Peyer's patch (tissue), 4 donors: ENCODE measurements at regions not wholly inside any gene's neighbourhood (a gene's known extent, or its start where the extent isn't known, plus 50 kb on each side); places are given as distances from the start of the nearest gene placed in this dataset.

ENCODE experiments used
- DNase-seq, 3 donors: peaks; one replicate each; pipeline ENCODE4 v3.0.0-alpha.2; 2017 to 2019
- H3K27ac ChIP-seq, 4 donors: fragments of 200-600 bp; sonication (generic); one replicate each; pipeline ENCODE4 v1.5.1; 2016 to 2019
- H3K27me3 ChIP-seq, 2 donors: fragments of 200-600 bp; sonication (generic); one replicate each; pipeline ENCODE4 v1.5.1; 2019
- H3K36me3 ChIP-seq, 3 donors: fragments of 200-600 bp; sonication (generic); one replicate each; pipeline ENCODE4 v1.5.1; 2016 to 2019
- H3K4me1 ChIP-seq, 4 donors: fragments of 200-600 bp; sonication (generic); one replicate each; pipeline ENCODE4 v1.5.1; 2016 to 2019
- H3K4me3 ChIP-seq, 4 donors: fragments of 200-600 bp; sonication (generic); 1 replicate in 3 of 4; 2 replicates in 1 of 4; pipeline ENCODE4 v1.5.1; 2016 to 2019; ENCODE audit warnings: mild to moderate bottlenecking in 1 of 4
- H3K9me3 ChIP-seq, 4 donors: fragments of 200-600 bp; sonication (generic); one replicate each; pipeline ENCODE4 v1.5.1; 2016 to 2019; ENCODE audit warnings: mild to moderate bottlenecking in 1 of 4
- CTCF ChIP-seq, 6 experiments: fragments of 450-650 bp in 4 of 6; fragments of 200-600 bp in 2 of 6; sonication (generic) in 1 of 6; IDR thresholded peaks; one replicate each; pipeline ENCODE4 v1.5.1; 2017 to 2019; ENCODE audit warnings: antibody characterized with exemption in 6 of 6, mild to moderate bottlenecking in 3 of 6, moderate library complexity in 1 of 6
- POLR2A ChIP-seq, 2 donors: fragments of 450-650 bp; IDR thresholded peaks; one replicate each; pipeline ENCODE4 v1.5.1; 2017; ENCODE audit warnings: antibody characterized with exemption in 2 of 2, mild to moderate bottlenecking in 2 of 2, moderate library complexity in 2 of 2

GRCh38 chr6:163716690-163717089 lies 302.2 kb downstream of the QKI start:
- H3K4me3 ChIP-seq, result no peak overlapping the region
- no peaks in the 10 kb centered on the region for H3K36me3 ChIP-seq
- TF ChIP-seq POLR2A (IDR thresholded peaks at IDR 0.05) (no peak), CTCF (IDR thresholded peaks at IDR 0.05) (no peak)
- no peaks in the 10 kb centered on the region for H3K9me3 ChIP-seq
- H3K27ac ChIP-seq, result no peak overlapping the region
- DNase-seq, result peak in 2 of 3 donors; percentile 67
- no peaks in the 10 kb centered on the region for H3K27me3 ChIP-seq
- H3K4me1 ChIP-seq, result peaks cover 0 to 10% (median 4%) of the 10 kb centered on the region in 4 donors

- TF ChIP-seq CTCF (IDR thresholded peaks at IDR 0.05) (no peak), POLR2A (IDR thresholded peaks at IDR 0.05) (no peak)
- Histone ChIP-seq H3K27ac (no peak overlapping the region), H3K4me3 (no peak overlapping the region), H3K27me3 (no peaks in the 10 kb centered on the region), H3K4me1 (peaks cover 0 to 18% (median 7%) of the 10 kb centered on the region in 4 donors), H3K9me3 (no peaks in the 10 kb centered on the region), H3K36me3 (no peaks in the 10 kb centered on the region)
- no peak for DNase-seq
These were observed 301.3 kb downstream of the QKI start for GRCh38 chr6:163715846-163716245.

GRCh38 chr6:163714179-163714578 lies 299.7 kb downstream of the QKI start:
- H3K27me3 ChIP-seq, result no peaks in the 10 kb centered on the region
- no peak for TF ChIP-seq CTCF (IDR thresholded peaks at IDR 0.05)
- TF ChIP-seq POLR2A (IDR thresholded peaks at IDR 0.05), result no peak
- H3K36me3 ChIP-seq, result no peaks in the 10 kb centered on the region
- H3K9me3 ChIP-seq, result no peaks in the 10 kb centered on the region
- H3K4me1 ChIP-seq, result peaks cover 0 to 18% (median 11%) of the 10 kb centered on the region in 4 donors
- no peak for DNase-seq
- H3K27ac ChIP-seq, result no peak overlapping the region
- H3K4me3 ChIP-seq, result no peak overlapping the region

- no peak overlapping the region for H3K4me3 ChIP-seq
These were observed 298.5 kb downstream of the QKI start for GRCh38 chr6:163712981-163713380.

GRCh38 chr6:163712566-163712961 lies 298.0 kb downstream of the QKI start:
- H3K9me3 ChIP-seq, result no peaks in the 10 kb centered on the region
- H3K4me3 ChIP-seq, result no peak overlapping the region
- TF ChIP-seq CTCF (IDR thresholded peaks at IDR 0.05), result no peak
- no peak for TF ChIP-seq POLR2A (IDR thresholded peaks at IDR 0.05)
- H3K36me3 ChIP-seq, result no peaks in the 10 kb centered on the region
- H3K27me3 ChIP-seq, result no peaks in the 10 kb centered on the region
- peaks cover 0 to 20% (median 11%) of the 10 kb centered on the region in 4 donors for H3K4me1 ChIP-seq
- no peak for DNase-seq
- H3K27ac ChIP-seq, result peak overlapping the region in 1 of 4 donors; percentile 63

More at GRCh38 chr6:163712981-163713380, 298.5 kb downstream of the QKI start:
- H3K9me3 ChIP-seq, result no peaks in the 10 kb centered on the region
- no peak overlapping the region for H3K27ac ChIP-seq
- TF ChIP-seq CTCF (IDR thresholded peaks at IDR 0.05) (no peak), POLR2A (IDR thresholded peaks at IDR 0.05) (no peak)
- no peaks in the 10 kb centered on the region for H3K36me3 ChIP-seq
- no peaks in the 10 kb centered on the region for H3K27me3 ChIP-seq
- H3K4me1 ChIP-seq, result peaks cover 0 to 18% (median 11%) of the 10 kb centered on the region in 4 donors
- DNase-seq, result no peak
